ENCODE measurements at regions not wholly inside any gene's neighbourhood (a gene's known extent, or its start where the extent isn't known, plus 50 kb on each side); places are given as distances from the start of the nearest gene placed in this dataset.
"Not testable (repeated sequence)": the region's sequence is repeated elsewhere in the genome, so short reads cannot be mapped to it uniquely, and the experiment has no call there.

- no peak for DNase-seq
These were observed 129.5 kb downstream of the B3GNT2 start for GRCh38 chr2:62325398-62325797.

- no peak for DNase-seq
These were observed 125.7 kb downstream of the B3GNT2 start for GRCh38 chr2:62321380-62322289.

- no peak for DNase-seq
These were observed 124.9 kb downstream of the B3GNT2 start for GRCh38 chr2:62320657-62321357.

GRCh38 chr2:62320137-62320536 lies 124.2 kb downstream of the B3GNT2 start:
- not testable (repeated sequence) for DNase-seq

GRCh38 chr2:62319070-62319469 lies 123.2 kb downstream of the B3GNT2 start:
- DNase-seq: no peak

- no peak for DNase-seq
These were observed 119.6 kb downstream of the B3GNT2 start for GRCh38 chr2:62315476-62315875.

GRCh38 chr2:62314291-62314690 lies 118.4 kb downstream of the B3GNT2 start:
- no peak for DNase-seq

- no peak for DNase-seq
These were observed 117.7 kb downstream of the B3GNT2 start for GRCh38 chr2:62313449-62314227.

- DNase-seq: no peak
These were observed 113.7 kb downstream of the B3GNT2 start for GRCh38 chr2:62309465-62310091.

GRCh38 chr2:62309081-62309464 lies 113.2 kb downstream of the B3GNT2 start:
- DNase-seq: no peak

- no peak for DNase-seq
These were observed 111.8 kb downstream of the B3GNT2 start for GRCh38 chr2:62307469-62308389.

GRCh38 chr2:62306751-62307468 lies 111.0 kb downstream of the B3GNT2 start:
- DNase-seq: no peak

GRCh38 chr2:62305421-62306176 lies 109.7 kb downstream of the B3GNT2 start:
- DNase-seq: no peak

GRCh38 chr2:62304429-62305417 lies 108.8 kb downstream of the B3GNT2 start:
- DNase-seq: no peak

- DNase-seq: no peak
These were observed 107.9 kb downstream of the B3GNT2 start for GRCh38 chr2:62303788-62304187.

- DNase-seq: no peak
These were observed 106.9 kb downstream of the B3GNT2 start for GRCh38 chr2:62302631-62303435.

- no peak for DNase-seq
These were observed 105.0 kb downstream of the B3GNT2 start for GRCh38 chr2:62300925-62301324.

- no peak for DNase-seq
These were observed 101.7 kb downstream of the B3GNT2 start for GRCh38 chr2:62297624-62298010.

Measured in NCI-H1048 (cell line).